T-helper 17 cell (primary cell): ENCODE measurements at regions not wholly inside any gene's neighbourhood (a gene's known extent, or its start where the extent isn't known, plus 50 kb on each side); places are given as distances from the start of the nearest gene placed in this dataset.

ENCODE experiments used
- ATAC-seq: fragments of 150-1000 bp; cut with Tn5 transposase; 2 replicates; pipeline ENCODE4 v1.10.0; 2021; ENCODE audit warnings: mild to moderate bottlenecking, moderate library complexity
- DNase-seq, 3 donors: peaks; one replicate each; pipeline versions ENCODE4 v3.0.0 to v3.0.0-alpha.2; 2020 to 2021
- H3K9me3 ChIP-seq: one replicate; pipeline ENCODE4 v1.7.0; 2013; ENCODE audit warnings: low read length, mild to moderate bottlenecking; ENCODE audit not compliant: control insufficient read depth, poor library complexity, severe bottlenecking
- H3K27ac Mint-ChIP-seq: one replicate; pipeline ENCODE4 v1.8.0; 2022; ENCODE audit warnings: mild to moderate bottlenecking, moderate library complexity, mixed read lengths
- H3K27me3 Mint-ChIP-seq: one replicate; pipeline ENCODE4 v1.8.0; 2022; ENCODE audit warnings: mixed read lengths
- H3K36me3 Mint-ChIP-seq: one replicate; pipeline ENCODE4 v1.8.0; 2022; ENCODE audit warnings: low read depth, mixed read lengths
- H3K4me1 Mint-ChIP-seq: one replicate; pipeline ENCODE4 v1.8.0; 2022; ENCODE audit warnings: mild to moderate bottlenecking, mixed read lengths
- H3K4me3 Mint-ChIP-seq: one replicate; pipeline ENCODE4 v1.8.0; 2022; ENCODE audit warnings: mild to moderate bottlenecking, moderate library complexity, mixed read lengths

GRCh38 chr15:93646193-93646592 lies 557.2 kb upstream of the RGMA start:
- DNase-seq = no peak
- Mint-ChIP-seq H3K27ac (no peak overlapping the region), H3K36me3 (no peaks in the 10 kb centered on the region), H3K4me1 (peaks cover 3% of the 10 kb centered on the region), H3K4me3 (no peak overlapping the region), H3K27me3 (peaks cover 11% of the 10 kb centered on the region)
- no peaks in the 10 kb centered on the region for H3K9me3 ChIP-seq
- no peak for ATAC-seq

GRCh38 chr15:93645594-93645993 lies 556.6 kb upstream of the RGMA start:
- no peak overlapping the region for H3K4me3 Mint-ChIP-seq
- H3K27me3 Mint-ChIP-seq = peaks cover 15% of the 10 kb centered on the region
- ATAC-seq (no peak), DNase-seq (no peak)
- peaks cover 3% of the 10 kb centered on the region for H3K4me1 Mint-ChIP-seq
- no peak overlapping the region for H3K27ac Mint-ChIP-seq
- no peaks in the 10 kb centered on the region for H3K36me3 Mint-ChIP-seq
- no peaks in the 10 kb centered on the region for H3K9me3 ChIP-seq

- ATAC-seq = no peak
- no peak overlapping the region for H3K27ac Mint-ChIP-seq
Observed at GRCh38 chr15:93644595-93644994, 555.6 kb upstream of the RGMA start.

GRCh38 chr15:93640411-93640962 lies 551.5 kb upstream of the RGMA start:
- no peak overlapping the region for H3K4me3 Mint-ChIP-seq
- peaks cover 34% of the 10 kb centered on the region for H3K27me3 Mint-ChIP-seq
- H3K9me3 ChIP-seq = no peaks in the 10 kb centered on the region
- peaks cover 3% of the 10 kb centered on the region for H3K4me1 Mint-ChIP-seq
- ATAC-seq (no peak), DNase-seq (no peak)
- no peak overlapping the region for H3K27ac Mint-ChIP-seq
- H3K36me3 Mint-ChIP-seq = no peaks in the 10 kb centered on the region

More at GRCh38 chr15:93644595-93644994, 555.6 kb upstream of the RGMA start:
- Mint-ChIP-seq H3K4me1 (peaks cover 3% of the 10 kb centered on the region), H3K27me3 (peaks cover 15% of the 10 kb centered on the region), H3K36me3 (no peaks in the 10 kb centered on the region), H3K4me3 (no peak overlapping the region)
- H3K9me3 ChIP-seq = no peaks in the 10 kb centered on the region
- no peak for DNase-seq

GRCh38 chr15:93631958-93632618 lies 543.1 kb upstream of the RGMA start:
- Mint-ChIP-seq H3K4me1 (no peaks in the 10 kb centered on the region), H3K36me3 (no peaks in the 10 kb centered on the region), H3K27me3 (peaks cover 10% of the 10 kb centered on the region), H3K4me3 (no peak overlapping the region), H3K27ac (no peak overlapping the region)
- ATAC-seq (no peak), DNase-seq (no peak)
- H3K9me3 ChIP-seq = no peaks in the 10 kb centered on the region

GRCh38 chr15:93619597-93619996 lies 530.6 kb upstream of the RGMA start:
- peaks cover 46% of the 10 kb centered on the region for H3K27me3 Mint-ChIP-seq
- no peaks in the 10 kb centered on the region for H3K36me3 Mint-ChIP-seq
- H3K4me3 Mint-ChIP-seq = no peak overlapping the region
- no peak for DNase-seq
- no peak for ATAC-seq
- H3K9me3 ChIP-seq = no peaks in the 10 kb centered on the region
- H3K27ac Mint-ChIP-seq = no peak overlapping the region
- no peaks in the 10 kb centered on the region for H3K4me1 Mint-ChIP-seq

- Mint-ChIP-seq H3K4me1 (no peaks in the 10 kb centered on the region), H3K4me3 (no peak overlapping the region), H3K27ac (no peak overlapping the region), H3K36me3 (no peaks in the 10 kb centered on the region), H3K27me3 (peaks cover 47% of the 10 kb centered on the region)
- ATAC-seq (no peak), DNase-seq (no peak)
- no peaks in the 10 kb centered on the region for H3K9me3 ChIP-seq
Observed at GRCh38 chr15:93617443-93617842, 528.4 kb upstream of the RGMA start.

GRCh38 chr15:93614386-93615104 lies 525.5 kb upstream of the RGMA start:
- ATAC-seq = no peak
- Mint-ChIP-seq H3K4me3 (no peak overlapping the region), H3K36me3 (no peaks in the 10 kb centered on the region), H3K27ac (no peak overlapping the region), H3K27me3 (peaks cover 47% of the 10 kb centered on the region), H3K4me1 (no peaks in the 10 kb centered on the region)
- DNase-seq = no peak
- H3K9me3 ChIP-seq = no peaks in the 10 kb centered on the region

GRCh38 chr15:93613386-93613785 lies 524.4 kb upstream of the RGMA start:
- H3K9me3 ChIP-seq = no peaks in the 10 kb centered on the region
- no peak overlapping the region for H3K4me3 Mint-ChIP-seq
- H3K27me3 Mint-ChIP-seq = peaks cover 45% of the 10 kb centered on the region
- ATAC-seq (no peak), DNase-seq (no peak)
- H3K4me1 Mint-ChIP-seq = no peaks in the 10 kb centered on the region
- no peak overlapping the region for H3K27ac Mint-ChIP-seq
- no peaks in the 10 kb centered on the region for H3K36me3 Mint-ChIP-seq

- Mint-ChIP-seq H3K27me3 (peaks cover 49% of the 10 kb centered on the region), H3K4me1 (no peaks in the 10 kb centered on the region), H3K4me3 (no peak overlapping the region), H3K36me3 (no peaks in the 10 kb centered on the region), H3K27ac (no peak overlapping the region)
- no peaks in the 10 kb centered on the region for H3K9me3 ChIP-seq
- DNase-seq (no peak), ATAC-seq (no peak)
Observed at GRCh38 chr15:93612953-93613352, 523.9 kb upstream of the RGMA start.

- ATAC-seq (no peak), DNase-seq (no peak)
- H3K36me3 Mint-ChIP-seq = no peaks in the 10 kb centered on the region
- H3K4me3 Mint-ChIP-seq = no peak overlapping the region
- H3K4me1 Mint-ChIP-seq = no peaks in the 10 kb centered on the region
- H3K9me3 ChIP-seq = no peaks in the 10 kb centered on the region
- no peak overlapping the region for H3K27ac Mint-ChIP-seq
- H3K27me3 Mint-ChIP-seq = peaks cover 46% of the 10 kb centered on the region
Observed at GRCh38 chr15:93610944-93611343, 521.9 kb upstream of the RGMA start.

- DNase-seq = no peak
- Mint-ChIP-seq H3K4me3 (no peak overlapping the region), H3K36me3 (no peaks in the 10 kb centered on the region), H3K4me1 (peaks cover 2% of the 10 kb centered on the region), H3K27ac (no peak overlapping the region), H3K27me3 (peaks cover 49% of the 10 kb centered on the region)
- no peaks in the 10 kb centered on the region for H3K9me3 ChIP-seq
- ATAC-seq = no peak
Observed at GRCh38 chr15:93608643-93609148, 519.7 kb upstream of the RGMA start.

- H3K9me3 ChIP-seq = no peaks in the 10 kb centered on the region
- peaks cover 52% of the 10 kb centered on the region for H3K27me3 Mint-ChIP-seq
- H3K4me3 Mint-ChIP-seq = no peak overlapping the region
- peaks cover 2% of the 10 kb centered on the region for H3K4me1 Mint-ChIP-seq
- no peaks in the 10 kb centered on the region for H3K36me3 Mint-ChIP-seq
- H3K27ac Mint-ChIP-seq = no peak overlapping the region
- no peak for DNase-seq
- no peak for ATAC-seq
Observed at GRCh38 chr15:93603550-93603949, 514.5 kb upstream of the RGMA start.
